Trophoblast cell (in vitro differentiated cells and primary cell): ENCODE measurements at regions not wholly inside any gene's neighbourhood (a gene's known extent, or its start where the extent isn't known, plus 50 kb on each side); places are given as distances from the start of the nearest gene placed in this dataset.

Experiments used
- DNase-seq, 2 donors: peaks; one replicate each; pipeline ENCODE4 v3.0.0-alpha.2; 2016
- H2AFZ ChIP-seq: 2 replicates; pipeline ENCODE4 v1.6.1; 2013; ENCODE audit warnings: low read length, moderate library complexity, mild to moderate bottlenecking; ENCODE audit not compliant: insufficient read depth, poor library complexity
- H2AK5ac ChIP-seq: 2 replicates; pipeline ENCODE4 v1.6.1; 2013; ENCODE audit warnings: mild to moderate bottlenecking, low read length
- H2BK120ac ChIP-seq: 2 replicates; pipeline ENCODE4 v1.6.1; 2013; ENCODE audit warnings: low read length, mild to moderate bottlenecking, moderate library complexity; ENCODE audit not compliant: insufficient read depth, poor library complexity
- H2BK12ac ChIP-seq: 2 replicates; pipeline ENCODE4 v1.6.1; 2013; ENCODE audit warnings: mild to moderate bottlenecking, low read length, moderate library complexity
- H2BK5ac ChIP-seq: 2 replicates; pipeline ENCODE4 v1.6.1; 2013; ENCODE audit warnings: low read length, low read depth, moderate library complexity, mild to moderate bottlenecking; ENCODE audit not compliant: poor library complexity
- H3K14ac ChIP-seq: 2 replicates; pipeline ENCODE4 v1.6.1; 2013; ENCODE audit warnings: mild to moderate bottlenecking, low read length
- H3K18ac ChIP-seq: 2 replicates; pipeline ENCODE4 v1.6.1; 2013; ENCODE audit warnings: mild to moderate bottlenecking, low read length
- H3K23ac ChIP-seq: 2 replicates; pipeline ENCODE4 v1.6.1; 2013; ENCODE audit warnings: low read length
- H3K27ac ChIP-seq: 2 replicates; pipeline ENCODE4 v1.5.1; 2013; ENCODE audit warnings: low read depth, mild to moderate bottlenecking, inconsistent platforms, low read length, moderate library complexity
- H3K27me3 ChIP-seq: 2 replicates; pipeline ENCODE4 v1.6.1; 2013; ENCODE audit warnings: inconsistent platforms, mild to moderate bottlenecking, low read length, moderate library complexity; ENCODE audit not compliant: insufficient read depth
- H3K36me3 ChIP-seq, 2 experiments: 1 replicate in 1 of 2; 2 replicates in 1 of 2; pipeline ENCODE4 v1.6.1; 2013; ENCODE audit warnings: low read length in 2 of 2, mild to moderate bottlenecking in 2 of 2, moderate library complexity in 1 of 2; ENCODE audit not compliant: insufficient read depth in 2 of 2, control insufficient read depth in 1 of 2
- H3K4ac ChIP-seq: 2 replicates; pipeline ENCODE4 v1.6.1; 2013; ENCODE audit warnings: low read depth, mild to moderate bottlenecking, low read length, moderate library complexity
- H3K4me1 ChIP-seq, 2 experiments: 1 replicate in 1 of 2; 2 replicates in 1 of 2; pipeline ENCODE4 v1.6.1; 2013; ENCODE audit warnings: low read length in 2 of 2, mild to moderate bottlenecking in 2 of 2, moderate library complexity in 1 of 2; ENCODE audit not compliant: insufficient read depth in 2 of 2, control insufficient read depth in 1 of 2
- H3K4me2 ChIP-seq: 2 replicates; pipeline ENCODE4 v1.6.1; 2013; ENCODE audit warnings: inconsistent platforms, mild to moderate bottlenecking, low read length, moderate library complexity
- H3K4me3 ChIP-seq: 2 replicates; pipeline ENCODE4 v1.5.1; 2013; ENCODE audit warnings: mild to moderate bottlenecking, low read depth, low read length, inconsistent platforms
- H3K79me1 ChIP-seq: one replicate; pipeline ENCODE4 v1.6.1; 2013; ENCODE audit warnings: low read length
- H3K79me2 ChIP-seq: 2 replicates; pipeline ENCODE4 v1.6.1; 2013; ENCODE audit warnings: low read length, mild to moderate bottlenecking; ENCODE audit not compliant: control insufficient read depth, insufficient read depth, poor library complexity
- H3K9ac ChIP-seq: 2 replicates; pipeline ENCODE4 v1.6.1; 2013; ENCODE audit warnings: mild to moderate bottlenecking, low read length
- H3K9me3 ChIP-seq: 2 replicates; pipeline ENCODE4 v1.6.1; 2013; ENCODE audit warnings: low read depth, mild to moderate bottlenecking, control low read depth, inconsistent platforms, low read length; ENCODE audit not compliant: insufficient read depth
- H4K12ac ChIP-seq: 2 replicates; pipeline ENCODE4 v1.6.1; 2013; ENCODE audit warnings: low read depth, mild to moderate bottlenecking, low read length, moderate library complexity
- H4K8ac ChIP-seq: 2 replicates; pipeline ENCODE4 v1.6.1; 2013; ENCODE audit warnings: low read depth, mild to moderate bottlenecking, low read length, moderate library complexity
- H4K91ac ChIP-seq: one replicate; pipeline ENCODE4 v1.6.1; 2013; ENCODE audit warnings: low read depth, mild to moderate bottlenecking, low read length, moderate library complexity
- WGBS: extraction: QIAGEN DNeasy Blood & Tissue Kit; methylation state at CpG from one replicate; pipeline ENCODE4 v1.1.7; 2013; ENCODE audit warnings: missing lambda C conversion rate; ENCODE audit not compliant: insufficient read length, insufficient coverage; ENCODE audit errors: extremely low coverage; 5-methylcytosine and 5-hydroxymethylcytosine counted together

DNA sequence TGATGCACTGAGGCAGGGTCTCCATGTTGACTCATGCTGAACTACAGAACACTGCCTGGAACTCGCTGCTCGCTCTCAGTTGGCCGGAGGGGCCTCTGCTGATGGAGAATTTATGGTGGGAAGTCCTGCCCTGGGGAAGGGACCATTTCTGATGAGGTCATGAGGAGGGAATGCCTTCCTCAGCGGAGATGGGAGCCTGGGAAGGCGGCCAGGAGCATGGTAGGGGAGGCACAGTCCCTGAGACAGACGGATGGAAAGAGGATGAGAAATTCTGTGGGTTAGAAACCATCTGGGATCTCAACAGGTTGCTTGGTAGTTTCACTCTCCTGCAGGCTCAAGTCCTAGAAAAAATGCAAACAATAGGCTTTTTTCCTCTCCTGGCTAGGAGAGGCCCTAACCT, 56.8 kb upstream of the TPM1 start:
- H3K36me3 ChIP-seq = no peaks in the 10 kb centered on the region
- peak; percentile 57 to 66 for DNase-seq
- H3K18ac ChIP-seq = no peak overlapping the region
- peak overlapping the region; percentile 14 for H3K14ac ChIP-seq
- H3K79me2 ChIP-seq = peaks cover 1% of the 10 kb centered on the region
- H2AFZ ChIP-seq = no peak overlapping the region
- peak overlapping the region; percentile 69 for H4K91ac ChIP-seq
- H3K4ac ChIP-seq = no peak overlapping the region
- no peak overlapping the region for H4K8ac ChIP-seq
- no peak overlapping the region for H3K4me3 ChIP-seq
- no peak overlapping the region for H3K23ac ChIP-seq
- no CpG with 5 or more reads among the region's 6 CpGs for whole genome bisulfite sequencing
- no peak overlapping the region for H4K12ac ChIP-seq
- H3K9ac ChIP-seq = no peak overlapping the region
- no peak overlapping the region for H3K4me2 ChIP-seq
- peaks cover 40% of the 10 kb centered on the region for H3K79me1 ChIP-seq
- H3K4me1 ChIP-seq = peaks cover 8 to 10% of the 10 kb centered on the region in 2 experiments
- peak overlapping the region; percentile 90 for H3K27ac ChIP-seq
- peak overlapping the region; percentile 36 for H2BK120ac ChIP-seq
- H2BK12ac ChIP-seq = peak overlapping the region; percentile 37
- no peaks in the 10 kb centered on the region for H3K9me3 ChIP-seq
- H3K27me3 ChIP-seq = no peaks in the 10 kb centered on the region
- H2AK5ac ChIP-seq = no peak overlapping the region
- H2BK5ac ChIP-seq = peak overlapping the region; percentile 78

DNA sequence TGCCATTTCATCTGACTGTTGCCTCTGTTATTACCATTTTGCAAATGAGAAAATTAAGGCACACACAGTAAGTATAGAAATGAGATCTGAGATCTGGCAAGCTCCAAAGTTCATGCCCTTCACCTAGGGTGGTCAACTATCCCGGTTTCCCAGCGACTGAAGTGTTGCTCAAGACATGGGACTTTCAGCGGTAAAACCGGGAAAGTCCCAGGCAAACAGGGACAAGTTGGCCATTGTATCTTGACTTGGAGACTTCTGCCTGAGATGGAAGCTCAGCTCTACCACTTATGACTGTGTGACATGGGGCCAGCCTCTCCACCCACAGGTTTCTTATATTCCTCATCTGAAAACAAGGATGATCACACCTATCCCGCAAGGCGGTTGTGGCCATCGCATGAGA, 55.6 kb upstream of the TPM1 start:
- no peak overlapping the region for H2AFZ ChIP-seq

DNA sequence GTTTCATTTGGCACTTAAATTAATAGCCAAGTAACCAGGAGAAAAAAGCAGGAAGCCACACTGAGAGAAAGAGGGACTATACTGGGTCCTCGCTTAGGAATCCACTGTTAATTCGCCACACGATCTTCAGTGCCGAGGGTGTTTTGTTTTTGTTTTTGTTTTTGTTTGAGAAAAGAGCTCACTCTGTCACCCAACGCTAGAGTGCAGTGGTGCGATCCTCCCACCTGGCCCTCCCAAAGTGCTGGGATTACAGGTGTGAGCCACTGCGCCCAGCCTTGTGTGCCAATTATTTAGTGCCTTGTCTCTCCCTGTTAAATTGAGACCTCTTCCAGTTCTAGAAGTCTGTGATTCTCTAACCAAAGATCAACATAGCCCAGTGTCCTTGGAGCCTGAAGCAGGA, 53.8 kb upstream of the TPM1 start:
- H3K4me2 ChIP-seq = no peak overlapping the region
- H3K14ac ChIP-seq = peak overlapping the region; percentile 39
- H4K91ac ChIP-seq = peak overlapping the region; percentile 58
- peaks cover 11 to 12% of the 10 kb centered on the region in 2 experiments for H3K4me1 ChIP-seq
- no peak overlapping the region for H3K18ac ChIP-seq
- H3K4me3 ChIP-seq = no peak overlapping the region
- H2AK5ac ChIP-seq = peak overlapping the region; percentile 69
- H2AFZ ChIP-seq = no peak overlapping the region
- no peak overlapping the region for H4K12ac ChIP-seq
- peak in 1 of 2 donors; percentile 39 for DNase-seq
- no peak overlapping the region for H3K23ac ChIP-seq
- peaks cover 1% of the 10 kb centered on the region for H3K79me2 ChIP-seq
- H3K36me3 ChIP-seq = no peaks in the 10 kb centered on the region
- WGBS = no CpG with 5 or more reads among the region's 7 CpGs
- no peak overlapping the region for H4K8ac ChIP-seq
- H3K9me3 ChIP-seq = no peaks in the 10 kb centered on the region
- H3K4ac ChIP-seq = peak overlapping the region; percentile 15
- peak overlapping the region; percentile 78 for H2BK12ac ChIP-seq
- no peaks in the 10 kb centered on the region for H3K27me3 ChIP-seq
- no peak overlapping the region for H3K9ac ChIP-seq
- peaks cover 41% of the 10 kb centered on the region for H3K79me1 ChIP-seq
- H3K27ac ChIP-seq = no peak overlapping the region
- H2BK120ac ChIP-seq = peak overlapping the region; percentile 35
- peak overlapping the region; percentile 36 for H2BK5ac ChIP-seq

More for the DNA sequence above, 55.6 kb upstream of the TPM1 start:
- H2BK12ac ChIP-seq = peak overlapping the region; percentile 84
- H2BK120ac ChIP-seq = peak overlapping the region; percentile 74
- no peak overlapping the region for H4K12ac ChIP-seq
- H3K4me2 ChIP-seq = no peak overlapping the region
- no peak overlapping the region for H3K9ac ChIP-seq
- H3K23ac ChIP-seq = no peak overlapping the region
- no CpG with 5 or more reads among the region's 7 CpGs for WGBS
- H2BK5ac ChIP-seq = peak overlapping the region; percentile 65
- H4K91ac ChIP-seq = peak overlapping the region; percentile 76
- H2AK5ac ChIP-seq = peak overlapping the region; percentile 46
- peak overlapping the region; percentile 13 for H4K8ac ChIP-seq
- H3K4me1 ChIP-seq = peaks cover 8 to 10% of the 10 kb centered on the region in 2 experiments
- peak overlapping the region; percentile 67 for H3K18ac ChIP-seq
- no peak overlapping the region for H3K4me3 ChIP-seq
- H3K14ac ChIP-seq = peak overlapping the region; percentile 50
- H3K27me3 ChIP-seq = no peaks in the 10 kb centered on the region
- H3K4ac ChIP-seq = peak overlapping the region; percentile 30
- peaks cover 1% of the 10 kb centered on the region for H3K79me2 ChIP-seq
- H3K36me3 ChIP-seq = no peaks in the 10 kb centered on the region
- peaks cover 35% of the 10 kb centered on the region for H3K79me1 ChIP-seq
- peak overlapping the region; percentile 90 for H3K27ac ChIP-seq
- DNase-seq = no peak
- H3K9me3 ChIP-seq = no peaks in the 10 kb centered on the region

DNA sequence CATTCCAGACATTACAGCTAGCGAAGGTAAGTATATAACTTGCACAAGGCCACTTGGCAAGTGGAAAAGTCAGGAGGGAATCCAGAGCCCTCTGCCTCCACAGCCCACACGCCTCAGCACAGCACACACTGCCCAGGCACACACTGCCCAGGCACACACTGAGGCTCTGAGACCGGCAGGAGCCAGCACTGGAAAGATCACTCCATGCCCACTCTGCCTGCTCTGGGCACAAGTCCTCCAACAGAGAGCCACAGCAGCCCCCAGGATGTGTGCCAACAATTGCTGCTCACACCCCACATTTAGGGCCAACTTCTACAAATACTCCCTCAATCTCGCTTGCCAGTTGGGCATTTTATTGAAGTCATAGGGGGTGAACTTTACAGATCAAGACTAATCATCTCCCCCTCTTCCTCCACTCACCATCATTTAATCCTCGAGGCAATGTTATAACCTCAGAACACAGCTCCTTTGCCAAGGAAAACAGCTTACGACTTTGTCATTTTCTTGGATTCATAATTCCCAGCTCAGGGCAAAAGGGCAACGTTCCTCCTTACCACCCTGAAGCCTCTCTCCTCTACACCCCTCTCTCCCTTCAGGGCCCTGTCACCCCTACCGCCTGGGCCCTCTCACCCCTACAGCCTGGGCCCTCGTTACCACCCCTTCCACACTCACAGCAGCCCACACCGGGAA, 53.0 kb upstream of the TPM1 start:
- Histone ChIP-seq H4K12ac (no peak overlapping the region), H3K18ac (peak overlapping the region; percentile 96), H3K9ac (no peak overlapping the region), H4K91ac (peak overlapping the region; percentile 97), H2BK120ac (peak overlapping the region; percentile 95), H3K23ac (no peak overlapping the region), H3K4me2 (no peak overlapping the region), H3K4ac (peak overlapping the region; percentile 53), H3K36me3 (no peaks in the 10 kb centered on the region), H2BK12ac (peak overlapping the region; percentile 100), H2AK5ac (peak overlapping the region; percentile 100), H2AFZ (peak overlapping the region; percentile 69), H3K14ac (peak overlapping the region; percentile 98), H3K27me3 (no peaks in the 10 kb centered on the region), H3K4me3 (no peak overlapping the region), H3K4me1 (peaks cover 12 to 15% of the 10 kb centered on the region in 2 experiments), H4K8ac (peak overlapping the region; percentile 54), H3K79me1 (peaks cover 46% of the 10 kb centered on the region), H2BK5ac (peak overlapping the region; percentile 71), H3K27ac (no peak overlapping the region), H3K9me3 (no peaks in the 10 kb centered on the region), H3K79me2 (peaks cover 1% of the 10 kb centered on the region)
- WGBS = no CpG with 5 or more reads among the region's 10 CpGs
- no peak for DNase-seq
